ENCODE measurements at regions not wholly inside any gene's neighbourhood (a gene's known extent, or its start where the extent isn't known, plus 50 kb on each side); places are given as distances from the start of the nearest gene placed in this dataset.

DNA sequence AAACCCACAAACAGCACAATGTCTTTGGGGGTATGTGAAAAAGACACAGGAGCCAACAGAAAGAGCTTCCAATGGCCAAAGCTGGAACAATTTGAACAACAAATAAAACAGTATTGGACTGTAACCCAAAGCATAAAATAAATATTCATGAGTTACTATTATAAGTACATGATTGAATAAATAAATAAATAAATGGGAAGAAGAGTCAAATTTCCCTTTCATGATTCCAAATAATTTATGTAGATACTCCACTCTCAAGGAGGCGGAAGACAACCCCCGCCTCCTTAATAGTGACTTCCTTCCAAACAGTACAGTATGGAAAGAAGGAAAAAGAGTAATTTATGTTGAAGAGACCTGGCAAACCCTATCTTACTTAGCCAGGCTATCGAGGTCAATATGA, 124.4 kb upstream of the P2RY1 start:
- TF ChIP-seq, protein P1, sequence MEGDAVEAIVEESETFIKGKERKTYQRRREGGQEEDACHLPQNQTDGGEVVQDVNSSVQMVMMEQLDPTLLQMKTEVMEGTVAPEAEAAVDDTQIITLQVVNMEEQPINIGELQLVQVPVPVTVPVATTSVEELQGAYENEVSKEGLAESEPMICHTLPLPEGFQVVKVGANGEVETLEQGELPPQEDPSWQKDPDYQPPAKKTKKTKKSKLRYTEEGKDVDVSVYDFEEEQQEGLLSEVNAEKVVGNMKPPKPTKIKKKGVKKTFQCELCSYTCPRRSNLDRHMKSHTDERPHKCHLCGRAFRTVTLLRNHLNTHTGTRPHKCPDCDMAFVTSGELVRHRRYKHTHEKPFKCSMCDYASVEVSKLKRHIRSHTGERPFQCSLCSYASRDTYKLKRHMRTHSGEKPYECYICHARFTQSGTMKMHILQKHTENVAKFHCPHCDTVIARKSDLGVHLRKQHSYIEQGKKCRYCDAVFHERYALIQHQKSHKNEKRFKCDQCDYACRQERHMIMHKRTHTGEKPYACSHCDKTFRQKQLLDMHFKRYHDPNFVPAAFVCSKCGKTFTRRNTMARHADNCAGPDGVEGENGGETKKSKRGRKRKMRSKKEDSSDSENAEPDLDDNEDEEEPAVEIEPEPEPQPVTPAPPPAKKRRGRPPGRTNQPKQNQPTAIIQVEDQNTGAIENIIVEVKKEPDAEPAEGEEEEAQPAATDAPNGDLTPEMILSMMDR (IDR thresholded peaks at IDR 0.05 in 2 of 3, conservative IDR thresholded peaks at IDR 0.05 in 1 of 3; ENCODE audit: control insufficient read depth in 2 of 3, extremely low read depth in 1 of 3, insufficient read depth in 1 of 3, low read depth in 3 of 3, low read length in 3 of 3) = no peak
- no peak for TF ChIP-seq REST (IDR thresholded peaks at IDR 0.05; ENCODE audit: low read depth, low read length)
- TF ChIP-seq, protein P2, sequence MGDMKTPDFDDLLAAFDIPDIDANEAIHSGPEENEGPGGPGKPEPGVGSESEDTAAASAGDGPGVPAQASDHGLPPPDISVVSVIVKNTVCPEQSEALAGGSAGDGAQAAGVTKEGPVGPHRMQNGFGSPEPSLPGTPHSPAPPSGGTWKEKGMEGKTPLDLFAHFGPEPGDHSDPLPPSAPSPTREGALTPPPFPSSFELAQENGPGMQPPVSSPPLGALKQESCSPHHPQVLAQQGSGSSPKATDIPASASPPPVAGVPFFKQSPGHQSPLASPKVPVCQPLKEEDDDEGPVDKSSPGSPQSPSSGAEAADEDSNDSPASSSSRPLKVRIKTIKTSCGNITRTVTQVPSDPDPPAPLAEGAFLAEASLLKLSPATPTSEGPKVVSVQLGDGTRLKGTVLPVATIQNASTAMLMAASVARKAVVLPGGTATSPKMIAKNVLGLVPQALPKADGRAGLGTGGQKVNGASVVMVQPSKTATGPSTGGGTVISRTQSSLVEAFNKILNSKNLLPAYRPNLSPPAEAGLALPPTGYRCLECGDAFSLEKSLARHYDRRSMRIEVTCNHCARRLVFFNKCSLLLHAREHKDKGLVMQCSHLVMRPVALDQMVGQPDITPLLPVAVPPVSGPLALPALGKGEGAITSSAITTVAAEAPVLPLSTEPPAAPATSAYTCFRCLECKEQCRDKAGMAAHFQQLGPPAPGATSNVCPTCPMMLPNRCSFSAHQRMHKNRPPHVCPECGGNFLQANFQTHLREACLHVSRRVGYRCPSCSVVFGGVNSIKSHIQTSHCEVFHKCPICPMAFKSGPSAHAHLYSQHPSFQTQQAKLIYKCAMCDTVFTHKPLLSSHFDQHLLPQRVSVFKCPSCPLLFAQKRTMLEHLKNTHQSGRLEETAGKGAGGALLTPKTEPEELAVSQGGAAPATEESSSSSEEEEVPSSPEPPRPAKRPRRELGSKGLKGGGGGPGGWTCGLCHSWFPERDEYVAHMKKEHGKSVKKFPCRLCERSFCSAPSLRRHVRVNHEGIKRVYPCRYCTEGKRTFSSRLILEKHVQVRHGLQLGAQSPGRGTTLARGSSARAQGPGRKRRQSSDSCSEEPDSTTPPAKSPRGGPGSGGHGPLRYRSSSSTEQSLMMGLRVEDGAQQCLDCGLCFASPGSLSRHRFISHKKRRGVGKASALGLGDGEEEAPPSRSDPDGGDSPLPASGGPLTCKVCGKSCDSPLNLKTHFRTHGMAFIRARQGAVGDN (IDR thresholded peaks at IDR 0.05) = no peak
- TF ChIP-seq CHD2 (IDR thresholded peaks at IDR 0.05; ENCODE audit: borderline replicate concordance, low read depth, low read length) = no peak
- no peak for TF ChIP-seq GABPA (IDR thresholded peaks at IDR 0.05; ENCODE audit: low read depth)
- no peak for TF ChIP-seq ZNF24 (IDR thresholded peaks at IDR 0.05)
- TF ChIP-seq POLR2AphosphoS5 (IDR thresholded peaks at IDR 0.05; ENCODE audit: low read length) = no peak
- TF ChIP-seq SREBF2 (IDR thresholded peaks at IDR 0.05; ENCODE audit: low read length) = no peak
- TF ChIP-seq CHD4 (IDR thresholded peaks at IDR 0.05) = no peak
- TF ChIP-seq CEBPB (IDR thresholded peaks at IDR 0.05; ENCODE audit: borderline replicate concordance in 1 of 2, low read depth in 2 of 2, low read length in 2 of 2) = no peak
